GM21360 (cell line): ENCODE measurements at regions not wholly inside any gene's neighbourhood (a gene's known extent, or its start where the extent isn't known, plus 50 kb on each side); places are given as distances from the start of the nearest gene placed in this dataset.

Experiments used
- ATAC-seq: cut with Tn5 transposase; IDR thresholded peaks from one replicate; pipeline ENCODE4 v1.9.1; 2021; ENCODE audit warnings: mild to moderate bottlenecking, moderate library complexity; ENCODE audit not compliant: unreplicated experiment

DNA sequence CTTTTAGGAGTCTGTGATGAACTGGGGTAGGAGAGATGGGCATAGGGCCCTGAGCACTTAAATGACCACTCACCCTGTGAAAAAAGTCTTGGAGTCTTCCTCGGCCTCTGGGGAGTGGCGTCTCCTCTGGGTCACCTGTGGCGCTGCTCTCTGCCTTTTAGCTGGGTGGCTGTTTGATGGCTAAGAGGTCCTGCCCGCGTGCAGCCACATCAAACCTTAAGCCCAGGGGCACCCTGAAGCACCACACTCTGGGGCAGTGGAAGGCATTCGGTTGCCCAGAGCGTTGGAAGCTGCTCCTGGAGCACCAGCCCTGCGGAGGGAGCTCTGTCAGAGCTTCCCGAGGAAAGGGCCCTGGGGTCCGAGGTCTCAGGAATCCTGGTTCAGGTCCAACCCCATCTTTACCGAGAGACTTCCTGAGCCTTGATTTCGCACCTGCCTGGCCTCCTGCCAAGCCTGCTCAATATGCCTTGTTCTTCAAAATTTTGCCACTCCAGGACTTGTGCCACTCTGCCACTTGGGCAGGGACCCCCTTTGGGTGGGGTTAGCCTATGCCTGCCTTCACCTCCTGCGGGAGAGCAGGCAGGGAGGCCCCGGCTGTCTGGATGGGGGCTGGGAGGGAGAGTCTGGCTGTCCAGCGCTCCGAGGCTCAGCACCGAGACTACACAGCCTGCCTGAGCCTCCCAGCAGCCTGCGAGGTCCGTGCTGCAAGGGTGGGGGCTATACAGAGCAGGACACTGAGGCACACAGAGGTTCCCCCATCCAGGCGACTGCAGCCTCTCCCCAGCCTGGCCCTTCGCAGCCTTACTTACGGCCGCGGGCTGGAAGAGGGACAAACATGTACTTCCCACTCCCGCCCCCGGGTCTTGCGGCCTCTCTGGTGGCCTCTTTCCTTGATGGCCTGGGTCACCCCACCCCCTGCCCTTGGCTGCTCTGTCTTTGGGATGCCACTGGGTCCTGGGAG lies 63.4 kb upstream of the RNU6ATAC start:
- no peak for ATAC-seq

DNA sequence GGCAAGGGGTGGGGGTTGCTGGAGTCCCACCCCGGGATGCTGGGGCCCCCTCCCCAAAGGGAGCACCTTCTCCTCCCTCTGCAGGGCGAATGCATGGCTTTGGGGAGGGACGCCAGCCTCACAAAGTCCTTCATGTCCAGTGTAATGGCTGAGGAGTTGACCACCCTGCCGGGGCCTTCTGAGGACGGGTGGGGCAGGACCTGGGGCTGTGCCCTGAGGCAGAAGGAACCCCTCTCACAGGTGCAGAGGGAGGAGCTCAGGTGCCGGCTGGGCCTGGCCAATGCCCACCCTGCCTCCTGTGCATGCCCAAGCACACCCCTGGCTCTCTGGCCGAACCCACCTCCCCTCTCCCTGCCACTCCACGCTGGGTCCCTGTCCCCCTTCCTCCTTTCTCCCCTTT lies 64.3 kb upstream of the RNU6ATAC start:
- no peak for ATAC-seq

DNA sequence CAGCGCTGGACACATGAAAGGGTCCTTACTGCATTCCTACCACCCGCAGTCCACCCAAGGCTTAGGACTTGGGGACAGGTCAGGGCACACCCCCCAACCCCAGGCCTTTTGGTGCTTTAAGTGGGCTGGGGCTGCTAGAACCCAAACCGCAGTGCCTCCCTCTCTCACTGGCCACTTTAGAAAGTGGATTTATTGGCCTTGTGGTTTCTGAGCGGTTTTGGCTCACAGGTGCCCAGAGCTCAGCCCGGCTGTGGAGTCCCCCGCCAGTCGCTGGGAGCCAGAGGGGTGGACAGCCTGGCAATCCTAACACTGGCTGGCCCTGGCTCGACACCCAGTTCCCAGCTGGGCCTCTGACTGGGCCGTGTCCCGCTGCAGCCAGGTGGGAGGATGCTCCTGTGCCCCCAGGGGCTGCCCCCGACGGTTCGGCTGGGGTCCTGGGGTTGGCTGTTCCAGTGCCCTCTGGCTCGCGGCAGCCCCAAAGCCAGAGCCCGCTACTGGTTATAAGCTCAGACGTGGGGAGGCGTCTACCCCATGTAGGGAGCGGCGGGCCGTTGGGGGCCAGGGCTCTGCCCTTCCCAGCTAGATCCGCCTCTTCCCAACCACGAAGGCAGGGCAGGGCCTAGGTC lies 65.2 kb upstream of the RNU6ATAC start:
- no peak for ATAC-seq

DNA sequence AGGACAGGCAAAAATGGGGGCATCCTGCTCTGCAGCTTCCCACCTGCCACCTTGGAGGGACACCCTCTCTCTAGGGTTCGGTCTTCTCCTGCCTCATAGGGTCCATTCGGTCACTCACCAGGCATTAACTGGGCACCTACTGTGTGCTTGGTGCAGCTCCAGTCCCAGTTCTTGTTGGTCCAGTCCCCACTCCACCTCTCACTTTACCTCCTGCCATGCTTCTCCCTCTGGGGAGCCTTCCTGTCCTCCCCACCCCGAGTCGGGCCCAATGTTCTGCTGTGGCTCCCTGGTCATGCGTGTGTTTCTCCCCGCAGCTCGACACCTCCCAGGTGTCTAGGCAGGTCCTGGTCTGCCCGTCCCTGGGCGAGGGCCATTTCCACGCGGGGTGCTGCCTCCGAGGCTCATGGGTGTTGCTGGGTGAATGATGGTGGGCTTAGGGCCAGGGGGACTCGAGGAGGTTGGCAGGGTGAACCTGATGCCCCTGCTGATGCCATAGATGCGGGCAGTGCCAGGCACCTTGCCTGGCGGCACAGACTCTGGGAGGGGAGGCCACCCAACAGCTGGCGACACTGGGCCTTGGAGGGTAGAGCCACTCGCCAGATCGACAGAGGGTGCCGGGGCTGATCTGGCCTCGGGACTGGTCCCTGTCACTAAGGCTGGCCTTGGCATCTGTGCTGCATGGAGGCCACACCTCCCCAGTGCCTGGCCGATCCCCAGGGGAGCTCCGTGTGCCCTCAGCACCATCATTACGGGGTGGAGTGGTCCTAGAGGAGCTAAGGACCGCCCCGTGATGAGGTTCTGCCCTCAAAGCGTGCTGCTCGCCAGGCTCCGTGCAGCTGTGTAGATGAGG lies 66.0 kb upstream of the RNU6ATAC start:
- no peak for ATAC-seq

DNA sequence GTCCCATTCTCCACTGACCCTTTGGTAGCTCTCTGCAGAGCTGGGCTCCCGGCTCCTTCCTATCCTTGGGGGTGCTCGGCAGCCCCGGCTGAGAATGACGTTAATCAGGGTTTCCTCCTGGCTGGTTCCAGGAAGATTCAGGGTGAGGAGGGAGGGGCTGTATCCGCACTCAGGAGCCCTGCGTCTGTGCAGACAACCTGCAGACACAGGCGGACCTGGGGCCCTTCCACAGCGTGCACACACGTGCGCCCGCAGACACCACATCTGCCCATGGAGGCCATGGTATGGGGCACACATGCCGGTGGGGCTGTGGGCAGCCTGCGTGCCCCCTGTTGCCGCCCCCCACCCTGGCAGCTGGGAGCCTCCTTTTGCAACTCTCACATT lies 66.6 kb upstream of the RNU6ATAC start:
- ATAC-seq = no peak

DNA sequence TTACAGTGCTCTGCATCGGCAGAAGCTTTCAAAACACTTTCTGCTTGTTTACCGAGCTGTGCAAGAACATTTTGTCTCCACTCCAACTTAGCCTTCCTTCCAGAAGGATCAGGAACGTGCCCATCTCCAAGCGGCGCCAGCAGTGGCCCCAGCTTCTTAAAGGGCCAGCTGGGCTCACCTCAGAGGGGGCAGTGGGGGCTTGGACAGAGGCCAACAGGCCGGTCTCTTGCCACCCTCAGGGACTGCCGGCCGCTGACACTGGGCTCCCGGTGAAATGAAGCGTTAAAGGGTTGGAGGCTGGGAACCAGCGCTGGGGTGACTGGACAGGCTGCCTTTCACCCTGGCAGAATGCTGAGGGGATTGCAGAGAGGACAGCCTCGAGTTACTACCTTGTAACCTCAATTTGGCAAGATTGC lies 67.0 kb upstream of the RNU6ATAC start:
- no peak for ATAC-seq

DNA sequence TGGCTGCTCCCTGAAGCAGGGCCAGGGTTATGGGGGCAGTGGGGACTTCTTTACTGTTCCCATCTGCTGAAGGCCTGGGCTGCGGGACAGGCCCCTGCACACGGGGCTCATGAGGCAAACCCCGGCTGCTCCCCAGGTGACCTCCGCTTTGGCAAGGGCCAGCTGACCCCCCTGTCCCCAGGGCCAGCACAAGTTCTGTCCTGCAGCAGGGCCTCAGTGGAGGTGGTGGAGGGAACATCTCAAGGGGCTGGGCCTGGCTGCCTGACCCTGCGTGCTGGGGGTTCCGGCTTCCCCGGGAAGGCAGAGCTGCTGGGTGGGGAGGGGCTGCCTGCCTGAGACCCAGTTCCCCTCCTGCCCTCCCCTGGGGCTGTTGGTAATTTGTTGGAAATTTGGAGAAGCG lies 67.4 kb upstream of the RNU6ATAC start:
- no peak for ATAC-seq

DNA sequence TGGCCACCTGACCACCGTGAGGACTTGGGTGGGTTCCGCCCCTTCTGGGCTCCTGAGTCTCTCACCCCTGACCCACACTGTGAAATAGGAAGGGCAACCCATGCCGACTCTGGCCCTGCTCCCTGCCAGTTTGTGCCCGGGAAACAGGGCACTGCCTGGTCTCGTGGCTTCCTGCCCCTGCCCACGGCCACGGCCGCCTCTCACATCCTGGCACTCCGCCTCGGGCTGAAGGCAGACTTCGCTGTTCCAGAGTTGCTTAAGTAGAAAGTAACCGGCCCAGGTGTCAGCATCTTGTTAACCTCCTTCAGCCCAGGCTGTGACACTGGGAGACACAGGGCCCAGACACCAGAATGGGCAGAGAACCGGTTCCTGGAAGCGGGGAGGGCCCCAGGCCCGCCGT lies 68.7 kb upstream of the RNU6ATAC start:
- ATAC-seq = no peak

DNA sequence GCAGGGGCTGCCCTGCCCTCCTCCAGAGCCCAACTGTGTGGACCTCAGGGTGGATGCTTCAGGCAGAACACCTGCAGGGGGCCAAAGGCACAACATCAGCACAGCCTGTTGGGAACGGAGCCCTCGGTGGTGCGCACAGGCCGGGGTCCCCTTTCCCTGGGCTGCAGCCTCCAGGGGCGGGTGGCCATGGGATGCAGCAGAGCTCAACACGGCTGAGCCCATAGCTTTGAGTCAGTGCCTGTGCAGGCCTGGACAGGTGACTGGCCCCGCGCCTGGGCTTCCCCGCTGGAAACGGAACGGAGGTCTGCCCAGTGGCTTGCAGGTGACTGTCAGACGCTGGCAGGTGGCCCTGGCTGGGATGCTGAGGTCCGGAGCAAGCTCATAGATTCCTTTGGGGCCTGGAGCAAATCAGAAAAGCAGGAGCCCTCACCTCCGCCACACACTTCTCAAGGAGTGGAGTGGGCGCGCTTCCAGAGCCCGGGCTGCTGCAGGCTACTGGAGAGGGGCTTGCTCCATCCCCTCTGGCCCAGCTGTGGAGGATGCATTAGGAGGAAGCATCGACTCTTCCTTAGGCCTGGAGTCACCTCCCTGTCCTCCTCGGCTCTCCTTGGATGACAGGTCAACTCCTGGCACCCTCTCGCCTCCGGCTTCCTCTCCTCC lies 69.8 kb upstream of the RNU6ATAC start:
- ATAC-seq = no peak

DNA sequence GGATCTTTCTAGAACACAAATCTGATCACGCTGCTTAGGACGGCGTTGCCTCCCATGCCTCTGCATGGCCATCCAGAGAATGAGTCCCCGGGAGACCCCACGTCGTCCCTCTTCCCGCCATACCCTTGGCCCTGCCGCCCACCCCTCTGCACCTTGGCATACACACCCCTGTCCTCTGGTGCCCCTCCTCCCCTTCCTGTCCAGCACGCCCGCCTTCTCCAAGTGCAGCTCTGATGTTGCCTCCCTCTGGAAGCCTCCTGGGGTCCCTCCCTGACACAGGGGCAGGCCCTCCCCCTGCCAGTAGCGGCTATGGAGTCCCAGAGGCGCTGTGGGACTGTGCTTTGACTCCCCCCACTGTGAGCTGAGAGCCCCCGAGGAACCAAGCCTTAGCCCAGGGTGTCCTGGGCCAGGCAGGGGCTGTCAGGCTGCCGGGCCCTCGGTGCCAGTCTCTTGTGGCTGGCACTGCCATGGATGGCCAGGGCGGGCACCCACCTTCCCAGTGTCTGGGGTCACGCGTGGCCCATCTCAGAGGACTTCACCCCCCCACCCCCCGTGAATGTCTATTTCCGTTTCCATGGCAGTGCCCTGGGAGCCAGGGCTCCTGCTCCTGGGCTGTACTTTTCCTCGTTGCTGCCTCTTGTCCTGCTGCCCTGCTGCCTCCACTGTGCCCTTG lies 70.5 kb upstream of the RNU6ATAC start:
- no peak for ATAC-seq

DNA sequence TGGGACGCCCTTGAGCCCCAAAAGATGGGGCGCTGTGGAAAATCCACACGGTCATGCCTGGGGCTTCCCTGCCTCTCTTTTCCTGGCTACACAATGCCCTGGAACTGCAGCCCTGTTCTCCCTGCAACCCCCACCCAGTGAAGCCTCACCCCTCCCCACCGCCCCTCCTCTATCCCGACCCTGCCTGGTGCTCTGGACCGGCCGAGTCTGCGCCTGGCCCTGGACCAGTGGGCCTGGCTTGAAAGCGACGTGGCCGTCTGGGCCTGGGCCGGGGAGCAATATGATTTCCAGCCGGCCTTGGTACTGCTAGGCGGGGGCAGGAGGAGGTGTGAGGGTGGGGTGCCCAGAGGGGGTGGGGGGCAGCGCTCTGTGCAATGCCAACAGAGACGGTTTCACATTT lies 71.0 kb upstream of the RNU6ATAC start:
- ATAC-seq = no peak

DNA sequence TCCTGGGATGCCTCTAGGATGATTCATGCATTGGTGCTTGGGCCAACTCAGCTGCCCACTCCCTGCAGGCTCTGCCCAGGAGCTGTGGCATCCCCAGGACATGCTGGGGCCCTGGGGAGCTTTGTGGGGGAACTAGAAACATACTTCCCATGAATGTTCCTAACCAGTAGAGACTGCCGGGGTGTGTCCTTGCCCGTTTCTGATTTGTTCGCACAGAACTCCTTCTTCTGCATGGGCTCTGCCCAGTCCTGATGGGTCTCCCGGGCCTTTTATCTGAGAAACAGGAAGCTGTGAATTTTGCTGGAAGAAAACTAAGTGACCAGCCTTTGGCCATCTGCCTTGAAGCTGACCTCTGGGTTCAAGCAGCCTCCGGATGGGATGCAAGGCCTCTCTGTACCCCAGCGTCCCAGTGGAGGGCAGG lies 71.6 kb upstream of the RNU6ATAC start:
- no peak for ATAC-seq

DNA sequence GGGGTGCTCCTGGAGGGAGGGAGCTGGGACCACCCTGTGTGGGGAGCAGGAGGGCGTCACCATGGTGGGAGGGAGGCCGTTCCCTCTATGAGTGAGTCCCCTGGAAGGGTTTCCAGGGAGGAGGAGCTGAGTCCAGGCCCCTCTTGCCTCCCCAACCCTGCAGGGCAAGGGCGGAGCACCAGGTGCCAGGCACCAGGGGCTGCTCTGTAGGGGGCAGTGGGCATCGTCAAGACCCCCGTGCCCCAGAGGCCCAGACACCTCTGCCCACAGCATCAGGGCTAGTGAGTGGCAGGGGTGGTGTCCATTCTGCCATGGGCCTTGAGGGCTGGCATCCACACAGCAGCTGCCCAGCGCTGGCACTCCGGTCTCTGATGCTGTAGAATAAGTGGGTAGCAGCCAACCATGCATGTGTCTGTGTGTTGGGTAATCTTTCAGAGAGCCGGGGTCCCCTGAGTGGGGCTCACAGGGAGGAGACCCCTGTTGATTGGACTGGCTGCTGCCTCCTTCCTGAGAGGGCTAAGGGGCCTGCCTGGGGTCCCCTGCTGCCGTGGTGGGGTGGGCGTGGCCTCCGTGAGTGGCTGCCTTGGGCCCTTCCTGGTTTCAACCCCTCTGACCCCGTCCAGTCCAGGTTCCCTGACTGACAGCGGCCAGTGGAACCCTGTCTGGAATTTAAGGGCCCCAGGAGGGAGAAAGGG lies 72.7 kb upstream of the RNU6ATAC start:
- ATAC-seq = no peak

DNA sequence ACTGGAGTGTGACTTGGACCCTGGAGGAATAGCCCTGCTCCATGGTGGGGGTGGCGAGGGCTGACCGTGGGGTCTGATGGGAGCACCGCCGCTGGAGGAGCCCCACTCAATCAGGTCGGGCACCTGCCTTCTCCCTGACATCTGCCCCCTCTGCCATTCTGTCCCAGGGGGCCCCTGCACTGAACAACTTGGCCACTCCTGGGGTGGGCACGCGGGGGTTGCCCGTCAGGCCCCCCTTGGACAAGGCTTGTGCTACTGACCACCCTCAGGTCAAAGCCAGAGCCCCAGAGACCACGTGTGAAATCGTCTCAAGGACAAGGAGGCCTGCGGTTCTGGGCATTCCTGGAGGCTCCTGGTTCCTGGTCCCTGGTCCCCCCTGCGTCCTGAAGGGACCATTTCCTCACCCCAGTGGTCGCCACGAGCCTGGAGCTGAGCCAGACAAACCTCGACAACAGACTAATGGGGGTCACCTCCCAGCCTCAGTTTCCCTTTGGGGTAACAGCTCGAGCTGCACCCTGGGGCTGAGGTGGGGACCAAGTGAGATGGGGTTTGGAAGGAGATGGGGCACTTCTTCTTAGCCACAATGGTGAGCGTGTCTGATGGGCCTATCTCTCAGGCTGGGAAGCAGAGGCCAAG lies 73.4 kb upstream of the RNU6ATAC start:
- ATAC-seq = no peak

DNA sequence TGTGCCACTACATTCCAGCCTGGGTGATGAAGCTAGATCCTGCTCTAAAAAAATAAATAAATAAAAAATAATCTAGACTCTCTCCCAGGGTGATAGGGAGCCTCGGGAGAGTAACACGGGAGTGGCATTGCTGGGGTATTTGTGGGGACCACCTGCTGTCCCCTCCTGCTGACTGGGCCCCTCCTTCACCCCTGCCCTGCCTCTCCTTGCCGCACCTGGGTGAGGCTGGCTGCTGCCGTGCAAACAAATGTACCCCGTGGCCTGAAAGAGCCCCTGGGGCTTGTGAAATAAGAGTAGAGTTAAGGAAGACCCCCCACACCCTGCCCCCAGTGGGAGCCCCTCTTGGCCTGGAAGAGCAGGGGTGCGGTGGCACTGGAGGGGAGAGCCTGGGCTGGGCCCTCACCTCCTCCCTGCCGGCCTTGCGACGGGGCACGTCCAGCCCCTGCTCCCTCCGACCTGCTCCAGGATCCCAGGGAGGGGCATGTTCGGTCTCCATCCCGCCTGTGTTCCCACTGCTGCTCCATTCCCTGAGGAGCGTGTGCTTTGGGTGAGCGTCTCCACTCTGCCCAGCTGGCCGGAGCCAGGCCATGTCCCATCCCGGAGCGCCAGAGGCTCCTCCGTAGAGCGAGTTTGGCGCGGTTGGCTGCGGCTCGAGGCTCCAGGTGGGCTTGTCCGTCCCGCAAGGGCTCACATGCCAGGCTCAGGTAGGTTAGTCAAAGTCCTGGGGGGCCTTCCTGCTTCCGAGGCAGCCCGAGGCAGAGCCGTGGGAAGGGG lies 75.0 kb upstream of the RNU6ATAC start:
- ATAC-seq = no peak

DNA sequence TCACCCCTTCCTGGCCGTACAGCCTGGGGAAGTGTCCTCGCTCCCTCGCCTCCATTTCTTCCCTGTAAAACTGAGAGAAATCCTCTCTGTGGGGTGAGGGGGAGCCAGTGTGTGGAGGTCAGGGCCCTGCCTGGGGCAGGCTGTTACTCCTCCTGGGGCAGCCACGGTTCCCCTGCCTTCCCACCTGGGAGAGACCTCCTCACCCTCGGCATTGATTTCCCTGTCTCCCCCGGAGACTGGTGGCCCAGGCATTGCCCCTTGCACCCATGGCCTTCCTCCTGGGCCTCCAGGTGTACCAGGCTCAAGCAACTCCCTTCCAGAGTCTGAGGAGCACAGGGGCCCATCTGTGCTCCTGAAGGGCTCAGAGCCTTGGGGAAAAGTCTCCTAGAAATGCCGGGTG lies 75.6 kb upstream of the RNU6ATAC start:
- ATAC-seq = no peak

DNA sequence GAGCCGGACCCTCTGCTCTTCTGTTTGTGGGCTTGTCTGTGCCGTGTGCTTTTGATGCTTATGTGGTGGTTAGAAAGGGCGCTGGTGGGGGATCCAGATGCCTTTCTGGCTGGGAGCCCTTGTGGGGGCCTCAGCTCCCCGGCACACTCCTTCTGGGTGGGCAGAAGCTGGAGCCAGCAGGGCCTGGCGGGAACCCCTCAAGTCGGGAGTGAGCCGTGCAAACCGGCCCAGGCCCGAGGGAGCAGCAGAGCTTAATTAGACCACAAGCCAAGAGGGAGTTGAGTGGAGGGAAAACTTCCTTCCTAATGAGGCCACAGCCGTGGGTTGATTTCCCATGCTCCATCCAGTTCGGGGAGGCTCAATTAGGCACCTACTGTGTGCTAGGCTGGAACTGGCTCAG lies 76.0 kb upstream of the RNU6ATAC start:
- ATAC-seq = no peak

DNA sequence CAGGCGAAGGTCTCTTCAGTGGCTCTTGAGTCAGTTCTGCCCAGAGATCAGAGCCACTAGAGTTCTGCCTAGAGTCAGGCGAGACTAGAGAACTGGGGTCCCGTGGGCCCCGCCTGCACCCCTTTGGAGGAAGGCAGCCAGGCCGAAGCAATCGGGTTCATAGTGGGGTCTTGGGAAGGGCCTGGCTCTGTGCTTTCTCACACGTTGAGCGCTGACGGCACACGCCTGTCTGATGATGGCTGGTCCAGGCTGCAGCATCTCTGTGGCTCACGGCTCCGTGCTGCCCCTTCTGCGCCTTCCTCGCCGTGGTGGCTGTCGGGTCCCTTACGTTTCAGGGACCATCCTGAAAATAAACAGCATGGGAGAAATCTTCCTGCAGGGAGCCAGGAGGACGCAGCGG lies 78.3 kb upstream of the RNU6ATAC start:
- ATAC-seq = no peak
